Liver (tissue), 8 donors: ENCODE measurements at regions not wholly inside any gene's neighbourhood (a gene's known extent, or its start where the extent isn't known, plus 50 kb on each side); places are given as distances from the start of the nearest gene placed in this dataset.

Experiments used
- DNase-seq: peaks from one replicate; pipeline ENCODE4 v3.0.0-alpha.2; 2017; ENCODE audit warnings: low spot score
- H3K27ac ChIP-seq, 2 donors: one replicate each; pipeline ENCODE4 v1.7.0; 2013; ENCODE audit warnings: inconsistent platforms in 2 of 2, low read length in 2 of 2, control low read depth in 1 of 2, low read depth in 1 of 2, mild to moderate bottlenecking in 1 of 2
- H3K27me3 ChIP-seq, 4 donors: one replicate each; pipeline versions ENCODE4 v1.6.1 to v1.7.0; 2013; ENCODE audit warnings: low read length in 3 of 4, inconsistent platforms in 1 of 4, mild to moderate bottlenecking in 1 of 4, moderate library complexity in 1 of 4; ENCODE audit not compliant: control insufficient read depth in 4 of 4, insufficient read depth in 4 of 4
- H3K36me3 ChIP-seq, 4 donors: one replicate each; pipeline versions ENCODE4 v1.6.1 to v1.7.0; 2013; ENCODE audit warnings: low read length in 3 of 4, mild to moderate bottlenecking in 3 of 4, low read depth in 1 of 4, moderate library complexity in 1 of 4; ENCODE audit not compliant: control insufficient read depth in 4 of 4, insufficient read depth in 3 of 4
- H3K4me1 ChIP-seq, 4 donors: one replicate each; pipeline versions ENCODE4 v1.6.1 to v1.7.0; 2013; ENCODE audit warnings: low read length in 3 of 4, mild to moderate bottlenecking in 3 of 4, moderate library complexity in 1 of 4; ENCODE audit not compliant: control insufficient read depth in 4 of 4, insufficient read depth in 4 of 4
- H3K4me3 ChIP-seq, 3 donors: one replicate each; pipeline versions ENCODE4 v1.6.1 to v1.7.0; 2013; ENCODE audit warnings: low read length in 3 of 3, control low read depth in 1 of 3, low read depth in 1 of 3, mild to moderate bottlenecking in 1 of 3
- H3K9ac ChIP-seq, 2 donors: one replicate each; pipeline ENCODE4 v1.7.0; 2013; ENCODE audit warnings: low read length in 2 of 2, mild to moderate bottlenecking in 2 of 2, moderate library complexity in 2 of 2, control low read depth in 1 of 2, low read depth in 1 of 2
- H3K9me3 ChIP-seq, 4 donors: one replicate each; pipeline versions ENCODE4 v1.6.1 to v1.7.0; 2013; ENCODE audit warnings: low read length in 3 of 4; ENCODE audit not compliant: control insufficient read depth in 4 of 4
- ATF3 ChIP-seq: IDR thresholded peaks from 2 replicates; pipeline ENCODE4 v1.6.1; 2016; ENCODE audit warnings: antibody characterized with exemption
- CTCF ChIP-seq: fragments of 150-350 bp; IDR thresholded peaks from 2 replicates; pipeline ENCODE4 v1.5.1; 2017; ENCODE audit warnings: improper control_type of control experiment, low read depth, low read length; ENCODE audit not compliant: missing input control
- EGR1 ChIP-seq, 2 donors: IDR thresholded peaks; 2 replicates each; pipeline ENCODE4 v1.6.1; 2016 to 2018; ENCODE audit warnings: antibody characterized with exemption in 2 of 2, low read depth in 2 of 2
- FOXA1 ChIP-seq: IDR thresholded peaks from 2 replicates; pipeline ENCODE4 v1.6.1; 2016; ENCODE audit warnings: antibody characterized with exemption
- GABPA ChIP-seq, 2 donors: IDR thresholded peaks in 1 of 2; conservative IDR thresholded peaks in 1 of 2; 2 replicates each; pipeline ENCODE4 v1.6.1; 2016; ENCODE audit warnings: antibody characterized with exemption in 2 of 2, mild to moderate bottlenecking in 1 of 2, moderate library complexity in 1 of 2
- HNF4A ChIP-seq, 2 donors: conservative IDR thresholded peaks; 2 replicates each; pipeline ENCODE4 v1.6.1; 2016; ENCODE audit warnings: antibody characterized with exemption in 2 of 2, mild to moderate bottlenecking in 2 of 2
- HNF4G ChIP-seq: IDR thresholded peaks from 2 replicates; pipeline ENCODE4 v1.6.1; 2016; ENCODE audit warnings: antibody characterized with exemption
- JUND ChIP-seq, 2 donors: IDR thresholded peaks; 2 replicates each; pipeline ENCODE4 v1.6.1; 2016; ENCODE audit warnings: antibody characterized with exemption in 2 of 2
- MAX ChIP-seq: IDR thresholded peaks from 2 replicates; pipeline ENCODE4 v1.6.1; 2016; ENCODE audit warnings: antibody characterized with exemption
- NR2F2 ChIP-seq: IDR thresholded peaks from 2 replicates; pipeline ENCODE4 v1.6.1; 2016; ENCODE audit warnings: antibody characterized with exemption
- RAD21 ChIP-seq, 2 donors: IDR thresholded peaks; 2 replicates each; pipeline ENCODE4 v1.6.1; 2016; ENCODE audit warnings: antibody characterized with exemption in 2 of 2, mild to moderate bottlenecking in 2 of 2
- REST ChIP-seq: IDR thresholded peaks from 2 replicates; pipeline ENCODE4 v1.6.1; 2016; ENCODE audit warnings: antibody characterized with exemption, mild to moderate bottlenecking
- RXRA ChIP-seq, 2 donors: IDR thresholded peaks; 2 replicates each; pipeline ENCODE4 v1.6.1; 2017 to 2018; ENCODE audit warnings: antibody characterized with exemption in 2 of 2, mild to moderate bottlenecking in 1 of 2
- SP1 ChIP-seq: IDR thresholded peaks from 2 replicates; pipeline ENCODE4 v1.6.1; 2018; ENCODE audit warnings: antibody characterized with exemption, mild to moderate bottlenecking
- TAF1 ChIP-seq: conservative IDR thresholded peaks from 2 replicates; pipeline ENCODE4 v1.6.1; 2016; ENCODE audit warnings: antibody characterized with exemption, mild to moderate bottlenecking
- YY1 ChIP-seq: IDR thresholded peaks from 2 replicates; pipeline ENCODE4 v1.6.1; 2016; ENCODE audit warnings: antibody characterized with exemption, mild to moderate bottlenecking
- ZBTB33 ChIP-seq: IDR thresholded peaks from 2 replicates; pipeline ENCODE4 v1.6.1; 2016; ENCODE audit warnings: antibody characterized with exemption
- WGBS: extraction: QIAGEN DNeasy Blood & Tissue Kit; methylation state at CpG from one replicate; pipeline ENCODE4 v1.1.7; 2013; 5-methylcytosine and 5-hydroxymethylcytosine counted together
- donor health status: healthy.
- donor health status: healthy.
- donor health status: healthy.
- donor health status: healthy.
- donor health status: healthy.

- Histone ChIP-seq H3K27ac (no peak overlapping the region), H3K9me3 (no peaks in the 10 kb centered on the region), H3K36me3 (no peaks in the 10 kb centered on the region), H3K27me3 (peaks cover 0 to 9% (median 0%) of the 10 kb centered on the region in 4 donors), H3K4me1 (no peaks in the 10 kb centered on the region), H3K9ac (no peak overlapping the region), H3K4me3 (no peak overlapping the region)
- 58% methylated on average over 6 of the region's 6 CpGs for WGBS
- no peak for TF ChIP-seq SP1
- TF ChIP-seq FOXA1: no peak
- no peak for TF ChIP-seq YY1
- no peak for TF ChIP-seq TAF1
- no peak for TF ChIP-seq JUND (IDR thresholded peaks at IDR 0.05)
- TF ChIP-seq RXRA (IDR thresholded peaks at IDR 0.05): no peak
- TF ChIP-seq ZBTB33: no peak
- TF ChIP-seq HNF4G: no peak
- no peak for TF ChIP-seq HNF4A (conservative IDR thresholded peaks at IDR 0.05)
- no peak for TF ChIP-seq REST
- TF ChIP-seq RAD21 (IDR thresholded peaks at IDR 0.05): no peak
- TF ChIP-seq ATF3: no peak
- no peak for TF ChIP-seq MAX
- TF ChIP-seq EGR1 (IDR thresholded peaks at IDR 0.05; ENCODE audit: low read depth in 2 of 2): no peak
- TF ChIP-seq GABPA (IDR thresholded peaks at IDR 0.05 in 1 of 2, conservative IDR thresholded peaks at IDR 0.05 in 1 of 2): no peak
- no peak for TF ChIP-seq CTCF
- DNase-seq: no peak
Observed at GRCh38 chr1:37085393-37085792, 51.1 kb upstream of the GRIK3 start.

- H3K4me3 ChIP-seq: no peak overlapping the region
- no peak for DNase-seq
- no peak for TF ChIP-seq NR2F2
- no peak for TF ChIP-seq EGR1 (IDR thresholded peaks at IDR 0.05; ENCODE audit: low read depth in 2 of 2)
- no peak for TF ChIP-seq ATF3
- TF ChIP-seq RXRA (IDR thresholded peaks at IDR 0.05): no peak
- no peak for TF ChIP-seq CTCF
- TF ChIP-seq TAF1: no peak
- H3K27me3 ChIP-seq: peaks cover 0 to 4% (median 0%) of the 10 kb centered on the region in 4 donors
- no peak overlapping the region for H3K27ac ChIP-seq
- WGBS: 61% methylated on average over 3 of the region's 3 CpGs
- H3K9ac ChIP-seq: no peak overlapping the region
- H3K4me1 ChIP-seq: no peaks in the 10 kb centered on the region
- H3K36me3 ChIP-seq: no peaks in the 10 kb centered on the region
- H3K9me3 ChIP-seq: no peaks in the 10 kb centered on the region
Observed at GRCh38 chr1:37089750-37090149, 55.4 kb upstream of the GRIK3 start.
